Activated naive CD8-positive, alpha-beta T cell treated with anti-CD3 and anti-CD28 coated beads, Interleukin-2, amount 50 U/mL, for 24 hours (primary cell): ENCODE measurements at regions not wholly inside any gene's neighbourhood (a gene's known extent, or its start where the extent isn't known, plus 50 kb on each side); places are given as distances from the start of the nearest gene placed in this dataset.
"Not testable (repeated sequence)": the region's sequence is repeated elsewhere in the genome, so short reads cannot be mapped to it uniquely, and the experiment has no call there.

Experiments
- ATAC-seq: fragments of 150-1000 bp; cut with Tn5 transposase; one replicate; pipeline ENCODE4 v1.10.0; 2021
- DNase-seq: peaks from one replicate; pipeline ENCODE4 v3.0.0; 2021
- H3K27ac Mint-ChIP-seq: one replicate; pipeline ENCODE4 v1.8.0; 2021; ENCODE audit warnings: mild to moderate bottlenecking, mixed read lengths
- H3K27me3 Mint-ChIP-seq: one replicate; pipeline ENCODE4 v1.8.0; 2021; ENCODE audit warnings: mixed read lengths
- H3K36me3 Mint-ChIP-seq: one replicate; pipeline ENCODE4 v1.8.0; 2021; ENCODE audit warnings: low read depth, mixed read lengths
- H3K4me1 Mint-ChIP-seq: one replicate; pipeline ENCODE4 v1.8.0; 2021; ENCODE audit warnings: mixed read lengths
- H3K4me3 Mint-ChIP-seq: one replicate; pipeline ENCODE4 v1.8.0; 2021; ENCODE audit warnings: mild to moderate bottlenecking, moderate library complexity, mixed read lengths
- H3K9me3 Mint-ChIP-seq: one replicate; pipeline ENCODE4 v1.8.0; 2021; ENCODE audit warnings: mixed read lengths

- no peak for ATAC-seq
- no peak for DNase-seq
- Mint-ChIP-seq H3K9me3 (peaks cover 5% of the 10 kb centered on the region), H3K27me3 (peaks cover 2% of the 10 kb centered on the region), H3K27ac (no peak overlapping the region), H3K4me1 (no peaks in the 10 kb centered on the region), H3K36me3 (no peaks in the 10 kb centered on the region), H3K4me3 (no peak overlapping the region)
Measured at GRCh38 chr4:54391104-54391503, 162.0 kb downstream of the PDGFRA start.

- Mint-ChIP-seq H3K4me3 (no peak overlapping the region), H3K36me3 (no peaks in the 10 kb centered on the region), H3K27ac (no peak overlapping the region), H3K9me3 (peaks cover 5% of the 10 kb centered on the region), H3K27me3 (peaks cover 2% of the 10 kb centered on the region), H3K4me1 (no peaks in the 10 kb centered on the region)
- DNase-seq (no peak), ATAC-seq (no peak)
Measured at GRCh38 chr4:54392479-54392878, 163.4 kb downstream of the PDGFRA start.

DNA sequence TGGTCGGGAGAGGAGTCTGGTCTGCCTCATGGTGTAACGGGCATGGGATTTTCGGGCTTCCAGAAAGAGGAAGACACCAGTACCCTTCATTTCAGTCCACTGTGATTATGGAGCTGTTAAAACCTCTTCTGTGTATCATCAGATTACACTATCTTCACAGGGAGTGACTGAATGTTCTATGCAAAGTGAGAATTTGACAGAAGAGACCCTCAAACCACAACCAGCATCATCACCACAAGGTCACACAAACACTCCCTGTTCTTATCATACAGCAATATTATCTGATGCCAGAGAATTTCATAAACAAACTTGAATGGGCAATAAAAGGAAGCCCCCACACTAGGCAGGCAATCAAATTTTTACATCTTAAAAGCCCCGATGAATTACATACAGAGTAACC is 164.2 kb downstream of the PDGFRA start:
- H3K27ac Mint-ChIP-seq = no peak overlapping the region
- H3K27me3 Mint-ChIP-seq = peaks cover 2% of the 10 kb centered on the region
- no peaks in the 10 kb centered on the region for H3K36me3 Mint-ChIP-seq
- no peaks in the 10 kb centered on the region for H3K4me1 Mint-ChIP-seq
- H3K9me3 Mint-ChIP-seq = peaks cover 5% of the 10 kb centered on the region
- no peak for ATAC-seq
- no peak overlapping the region for H3K4me3 Mint-ChIP-seq
- no peak for DNase-seq

- Mint-ChIP-seq H3K4me3 (no peak overlapping the region), H3K27me3 (peaks cover 2% of the 10 kb centered on the region), H3K27ac (no peak overlapping the region), H3K36me3 (no peaks in the 10 kb centered on the region), H3K9me3 (no peaks in the 10 kb centered on the region), H3K4me1 (no peaks in the 10 kb centered on the region)
- DNase-seq (no peak), ATAC-seq (no peak)
Measured at GRCh38 chr4:54395013-54395527, 166.0 kb downstream of the PDGFRA start.

DNA sequence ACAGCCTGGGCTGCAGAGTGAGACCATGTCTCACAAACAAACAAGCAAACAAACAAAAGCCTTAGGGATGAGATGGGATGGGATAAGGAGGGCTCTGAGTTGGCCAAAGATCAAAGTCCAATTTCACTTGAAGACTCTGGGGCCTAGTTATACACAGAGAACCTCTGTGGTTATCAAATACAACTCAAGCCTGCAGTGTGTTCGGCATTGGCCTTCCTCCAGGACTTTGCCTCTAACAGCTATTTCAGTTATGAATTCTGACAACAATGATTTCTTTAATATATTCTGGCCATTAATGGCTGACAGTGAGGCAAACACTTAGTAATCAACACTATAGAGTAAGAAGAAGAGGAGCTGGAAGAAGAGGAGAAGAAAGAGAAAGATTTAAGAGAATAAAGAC is 171.1 kb downstream of the PDGFRA start:
- Mint-ChIP-seq H3K27me3 (no peaks in the 10 kb centered on the region), H3K4me3 (no peak overlapping the region), H3K4me1 (no peaks in the 10 kb centered on the region), H3K36me3 (no peaks in the 10 kb centered on the region), H3K9me3 (no peaks in the 10 kb centered on the region), H3K27ac (no peak overlapping the region)
- DNase-seq (no peak), ATAC-seq (no peak)

- DNase-seq = no peak
- no peaks in the 10 kb centered on the region for H3K4me1 Mint-ChIP-seq
- H3K27ac Mint-ChIP-seq = no peak overlapping the region
- no peak overlapping the region for H3K4me3 Mint-ChIP-seq
- no peaks in the 10 kb centered on the region for H3K9me3 Mint-ChIP-seq
- no peaks in the 10 kb centered on the region for H3K36me3 Mint-ChIP-seq
- H3K27me3 Mint-ChIP-seq = no peaks in the 10 kb centered on the region
- no peak for ATAC-seq
Measured at GRCh38 chr4:54400802-54401201, 171.7 kb downstream of the PDGFRA start.

- Mint-ChIP-seq H3K4me3 (no peak overlapping the region), H3K9me3 (no peaks in the 10 kb centered on the region), H3K27me3 (no peaks in the 10 kb centered on the region), H3K27ac (no peak overlapping the region), H3K4me1 (no peaks in the 10 kb centered on the region), H3K36me3 (no peaks in the 10 kb centered on the region)
- DNase-seq (no peak), ATAC-seq (no peak)
Measured at GRCh38 chr4:54402880-54403480, 173.9 kb downstream of the PDGFRA start.

DNA sequence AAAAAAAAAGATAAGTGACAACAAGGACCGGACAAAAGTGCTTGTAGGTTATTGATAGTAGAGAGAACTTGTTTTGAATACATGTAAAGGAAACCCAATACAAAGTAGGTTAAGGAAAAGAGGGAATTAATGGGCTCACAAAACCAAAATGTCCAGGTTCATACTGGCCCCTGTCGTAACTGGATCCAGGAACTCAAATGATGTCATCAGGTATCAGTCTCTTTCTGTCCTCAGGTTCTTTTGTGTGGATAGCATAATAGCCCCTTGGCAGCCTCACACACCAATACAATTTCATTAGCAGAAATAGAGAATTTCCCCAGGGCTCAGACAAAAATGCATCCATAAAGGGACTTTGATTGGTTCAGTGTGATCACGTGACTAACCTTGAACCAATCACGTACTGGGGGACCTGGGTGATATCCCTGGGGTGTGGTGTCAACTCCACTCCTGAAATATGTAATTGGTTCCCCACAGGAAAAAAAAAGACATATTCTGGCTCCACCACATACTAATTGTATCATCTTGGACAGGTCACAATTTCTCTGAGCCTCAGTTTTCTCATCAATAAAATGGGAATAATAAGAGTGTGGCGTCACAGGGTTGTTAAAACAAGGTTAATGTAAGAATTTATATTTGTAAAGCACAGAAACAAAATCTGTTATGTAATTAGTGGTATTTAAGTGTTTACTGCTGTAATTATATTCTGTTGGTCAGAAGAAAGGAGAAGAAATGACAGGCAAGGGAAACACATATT is 174.8 kb downstream of the PDGFRA start:
- H3K4me1 Mint-ChIP-seq = no peaks in the 10 kb centered on the region
- no peak overlapping the region for H3K4me3 Mint-ChIP-seq
- no peaks in the 10 kb centered on the region for H3K27me3 Mint-ChIP-seq
- H3K36me3 Mint-ChIP-seq = no peaks in the 10 kb centered on the region
- no peaks in the 10 kb centered on the region for H3K9me3 Mint-ChIP-seq
- ATAC-seq (no peak), DNase-seq (no peak)
- H3K27ac Mint-ChIP-seq = no peak overlapping the region

GRCh38 chr4:54409270-54409817 is 180.3 kb downstream of the PDGFRA start:
- not testable (repeated sequence) for H3K36me3 Mint-ChIP-seq, DNase-seq, H3K4me3 Mint-ChIP-seq, H3K27me3 Mint-ChIP-seq, H3K27ac Mint-ChIP-seq, H3K4me1 Mint-ChIP-seq, ATAC-seq, H3K9me3 Mint-ChIP-seq

DNA sequence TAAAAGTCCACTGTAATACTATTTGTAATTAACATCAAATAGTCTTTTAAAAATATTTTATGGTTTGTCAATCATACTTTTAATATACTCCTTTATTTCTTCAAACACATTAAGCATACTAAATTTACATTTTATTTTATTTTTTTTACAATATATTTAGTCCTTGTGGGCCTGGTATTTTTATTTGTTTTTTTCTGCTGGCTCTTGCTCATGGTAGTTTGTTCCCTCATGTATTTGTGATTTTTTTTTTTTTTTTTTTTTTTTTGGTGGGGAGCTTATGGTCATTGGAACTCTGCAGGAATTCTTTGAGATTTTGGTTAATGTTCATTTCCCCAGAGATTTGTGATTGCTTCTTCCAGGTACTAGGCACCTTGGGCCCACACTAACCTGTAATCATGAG is 185.5 kb downstream of the PDGFRA start:
- Mint-ChIP-seq H3K36me3 (no peaks in the 10 kb centered on the region), H3K27me3 (no peaks in the 10 kb centered on the region), H3K4me1 (no peaks in the 10 kb centered on the region), H3K4me3 (no peak overlapping the region), H3K9me3 (no peaks in the 10 kb centered on the region), H3K27ac (no peak overlapping the region)
- ATAC-seq = no peak
- no peak for DNase-seq

GRCh38 chr4:54417476-54417875 is 188.4 kb downstream of the PDGFRA start:
- H3K9me3 Mint-ChIP-seq = peaks cover 4% of the 10 kb centered on the region
- DNase-seq = no peak

GRCh38 chr4:54418468-54418867 is 189.4 kb downstream of the PDGFRA start:
- DNase-seq = no peak

More at GRCh38 chr4:54417476-54417875, 188.4 kb downstream of the PDGFRA start:
- Mint-ChIP-seq H3K4me3 (no peak overlapping the region), H3K27ac (no peak overlapping the region), H3K27me3 (no peaks in the 10 kb centered on the region), H3K36me3 (no peaks in the 10 kb centered on the region), H3K4me1 (no peaks in the 10 kb centered on the region)
- ATAC-seq = no peak

DNA sequence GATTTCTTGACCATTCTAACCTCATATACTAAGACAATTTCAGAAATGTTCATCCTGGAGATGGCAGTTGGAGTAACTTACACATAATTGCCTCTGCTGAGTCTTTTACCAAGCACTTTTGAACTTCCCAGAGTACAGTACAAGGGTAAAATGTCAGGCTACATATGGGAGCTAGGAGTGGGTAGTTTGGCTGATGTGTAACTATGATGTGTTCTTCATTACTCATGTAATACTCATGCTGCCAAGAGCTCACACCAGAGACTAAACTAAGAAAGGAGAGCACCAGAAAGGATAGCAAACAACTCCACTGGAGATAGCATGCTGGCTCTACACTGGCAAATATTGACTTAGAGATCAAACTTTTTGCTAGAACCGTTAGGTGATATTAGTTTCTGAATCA is 194.0 kb downstream of the PDGFRA start:
- peaks cover 4% of the 10 kb centered on the region for H3K27me3 Mint-ChIP-seq
- no peak for DNase-seq
- H3K9me3 Mint-ChIP-seq = peaks cover 4% of the 10 kb centered on the region
- ATAC-seq = peak; percentile 28
- no peaks in the 10 kb centered on the region for H3K36me3 Mint-ChIP-seq
- H3K27ac Mint-ChIP-seq = no peak overlapping the region
- no peak overlapping the region for H3K4me3 Mint-ChIP-seq
- H3K4me1 Mint-ChIP-seq = no peaks in the 10 kb centered on the region

More at GRCh38 chr4:54418468-54418867, 189.4 kb downstream of the PDGFRA start:
- Mint-ChIP-seq H3K27me3 (no peaks in the 10 kb centered on the region), H3K27ac (no peak overlapping the region), H3K4me3 (no peak overlapping the region), H3K4me1 (no peaks in the 10 kb centered on the region), H3K36me3 (no peaks in the 10 kb centered on the region), H3K9me3 (peaks cover 4% of the 10 kb centered on the region)
- no peak for ATAC-seq

DNA sequence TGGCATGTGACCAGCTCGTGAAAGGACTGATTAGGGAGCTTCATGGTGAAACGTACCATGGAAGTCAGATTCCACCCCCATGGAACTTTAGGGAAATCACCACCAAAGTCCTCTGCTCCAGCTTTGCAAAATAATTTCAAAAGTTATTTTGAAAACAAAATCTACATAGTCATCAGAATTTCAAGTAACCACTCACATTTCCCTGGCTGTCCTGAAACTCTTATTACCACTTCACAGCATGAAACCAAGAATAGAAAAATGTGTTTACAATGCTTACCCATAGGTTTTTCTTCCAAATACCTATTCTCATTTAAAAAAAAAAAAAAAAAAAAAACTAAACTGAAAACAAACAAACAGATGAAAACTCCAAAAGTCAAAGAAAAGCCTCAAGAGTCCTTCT is 198.7 kb downstream of the PDGFRA start:
- H3K27ac Mint-ChIP-seq = no peak overlapping the region
- H3K4me3 Mint-ChIP-seq = no peak overlapping the region
- no peaks in the 10 kb centered on the region for H3K9me3 Mint-ChIP-seq

GRCh38 chr4:54428940-54429339 is 199.8 kb downstream of the PDGFRA start:
- Mint-ChIP-seq H3K4me3 (no peak overlapping the region), H3K36me3 (no peaks in the 10 kb centered on the region), H3K27me3 (peaks cover 7% of the 10 kb centered on the region), H3K9me3 (no peaks in the 10 kb centered on the region), H3K4me1 (no peaks in the 10 kb centered on the region), H3K27ac (no peak overlapping the region)
- DNase-seq (no peak), ATAC-seq (no peak)

More for the DNA sequence above, 198.7 kb downstream of the PDGFRA start:
- no peaks in the 10 kb centered on the region for H3K4me1 Mint-ChIP-seq
- no peaks in the 10 kb centered on the region for H3K36me3 Mint-ChIP-seq
- DNase-seq (no peak), ATAC-seq (no peak)
- H3K27me3 Mint-ChIP-seq = peaks cover 7% of the 10 kb centered on the region
